Hematopoietic multipotent progenitor cell treated with erythropoietin and hydrocortisone succinate and interleukin-3 and kit ligand, for 6 days (in vitro differentiated cells): ENCODE measurements at regions not wholly inside any gene's neighbourhood (a gene's known extent, or its start where the extent isn't known, plus 50 kb on each side); places are given as distances from the start of the nearest gene placed in this dataset.
"Not testable (repeated sequence)": the region's sequence is repeated elsewhere in the genome, so short reads cannot be mapped to it uniquely, and the experiment has no call there.

ENCODE experiments used
- DNase-seq: peaks from one replicate; pipeline ENCODE4 v3.0.0-alpha.2; 2015

- DNase-seq, result no peak
Observed at GRCh38 chr20:30484009-30484748, 773.3 kb upstream of the DEFB115 start.

DNA sequence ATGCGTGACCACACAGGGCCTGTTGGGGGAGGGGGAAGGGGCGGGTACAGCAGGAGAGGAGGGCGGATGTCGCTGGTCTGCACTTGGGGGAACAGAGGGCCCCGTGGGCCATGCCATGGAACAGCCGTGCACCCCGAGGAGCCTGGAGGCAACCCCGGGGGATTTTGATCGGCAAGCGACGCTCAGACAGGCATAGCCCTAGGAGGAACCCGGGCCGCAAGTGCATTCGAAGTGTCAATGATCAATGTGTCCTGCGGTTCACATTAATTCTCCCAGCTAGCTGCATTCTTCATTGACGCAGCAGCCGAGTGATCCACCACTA, 772.8 kb upstream of the DEFB115 start:
- DNase-seq, result no peak

DNA sequence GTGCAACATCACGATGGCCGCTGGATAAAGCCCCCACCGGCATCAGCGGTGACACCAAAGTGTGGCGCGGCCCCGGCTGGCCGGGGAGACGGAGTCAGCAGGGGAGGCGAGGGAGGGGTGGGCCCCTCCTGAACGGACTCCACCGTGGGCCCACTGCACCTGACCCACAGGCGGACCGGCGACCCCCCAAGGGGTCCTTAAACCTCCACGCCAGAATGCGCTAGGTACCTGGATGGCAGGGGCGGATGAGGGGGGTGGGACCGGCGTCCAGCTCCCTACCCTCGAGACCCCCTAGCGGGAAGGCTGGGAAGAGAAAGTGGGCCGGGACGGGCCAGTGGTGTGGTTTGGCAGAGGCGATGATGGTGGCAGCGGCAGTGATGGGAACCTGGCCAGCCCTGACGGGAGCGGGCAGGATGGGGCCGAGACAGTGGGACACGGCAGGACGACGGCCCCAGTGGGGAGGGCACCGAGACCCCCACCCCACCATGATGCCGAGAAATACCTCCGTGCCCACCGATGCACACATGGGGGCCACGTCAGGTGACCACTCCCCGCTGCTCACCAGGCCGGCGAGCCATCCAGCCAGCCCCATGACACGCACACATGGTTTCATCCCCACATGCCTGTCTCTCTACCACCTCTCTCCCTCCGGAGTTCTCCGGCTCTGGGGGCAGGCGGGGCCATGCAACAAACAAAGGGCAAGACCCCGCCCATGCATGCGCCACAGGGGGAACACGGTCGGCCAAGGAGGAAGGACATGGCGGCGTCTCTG, 771.9 kb upstream of the DEFB115 start:
- DNase-seq, result no peak

- DNase-seq, result no peak
Observed at GRCh38 chr20:30486103-30486478, 771.4 kb upstream of the DEFB115 start.

- DNase-seq, result not testable (repeated sequence)
Observed at GRCh38 chr20:30487461-30487860, 770.0 kb upstream of the DEFB115 start.

DNA sequence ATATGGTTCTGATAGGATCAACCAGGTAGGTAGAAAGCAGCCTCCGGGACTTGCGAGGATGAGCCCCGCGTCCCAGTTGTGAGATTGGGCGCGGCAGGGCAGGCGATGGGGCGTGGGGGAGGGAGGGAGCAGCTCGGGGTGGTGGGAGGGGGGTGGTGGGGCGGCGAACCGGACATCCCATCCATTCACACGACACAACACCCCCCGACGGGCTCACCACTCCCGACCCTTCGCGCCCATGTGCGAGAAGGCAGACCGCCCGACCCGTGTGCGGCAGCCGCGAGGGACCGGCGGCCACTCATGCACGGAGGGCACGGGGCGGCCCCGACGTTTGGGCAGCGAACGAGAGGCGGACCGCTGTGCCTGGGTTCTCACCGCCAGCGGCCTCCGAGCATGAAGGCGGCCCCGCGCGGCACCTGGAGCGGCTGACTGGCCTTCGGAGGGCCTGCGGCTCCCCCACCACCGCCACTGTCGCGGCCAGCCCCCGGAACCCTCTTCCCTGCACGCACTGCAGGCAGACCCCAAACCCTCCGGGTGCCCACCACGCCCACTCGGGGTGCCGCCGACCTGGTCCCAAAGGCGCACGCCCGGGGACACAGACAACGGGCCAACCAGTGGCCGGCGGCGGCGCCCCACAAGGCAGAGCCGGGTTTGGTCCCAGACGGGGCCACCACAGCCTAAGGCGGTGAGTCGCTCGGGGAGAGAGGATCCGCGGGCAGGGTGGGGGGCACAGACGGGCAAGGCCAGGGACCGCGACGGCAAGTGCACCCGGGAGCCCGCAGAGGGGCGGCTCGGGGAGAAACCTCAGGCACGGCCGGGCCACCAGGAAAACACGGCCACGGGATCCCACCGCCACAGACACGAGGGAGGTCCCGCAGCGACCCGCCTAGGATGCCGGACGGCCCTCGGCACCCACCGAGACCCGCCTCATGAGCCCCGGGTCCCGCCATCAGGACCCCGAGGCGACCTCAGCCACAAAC, 769.2 kb upstream of the DEFB115 start:
- DNase-seq, result no peak

GRCh38 chr20:30488941-30489613, 768.4 kb upstream of the DEFB115 start:
- no peak for DNase-seq

DNA sequence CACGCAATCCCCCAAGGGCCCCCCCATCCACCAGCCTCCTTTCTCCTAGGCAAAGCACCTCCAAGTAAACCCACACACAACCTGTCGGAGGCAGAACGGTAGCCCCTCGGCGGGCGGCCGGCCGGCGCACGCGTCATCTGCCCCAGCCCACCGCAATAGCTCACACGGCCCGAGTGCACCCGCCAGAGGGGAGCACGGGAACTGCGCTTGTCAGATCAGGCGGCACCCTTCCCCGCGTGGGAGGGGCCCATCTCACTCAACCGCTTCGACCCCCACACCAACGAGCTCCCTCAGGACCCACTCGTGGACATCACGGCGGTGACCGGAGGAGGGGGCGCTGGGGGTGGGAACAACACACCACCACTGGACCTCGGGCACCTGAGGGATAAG, 767.9 kb upstream of the DEFB115 start:
- DNase-seq, result no peak

- DNase-seq, result no peak
Observed at GRCh38 chr20:30491016-30491415, 766.4 kb upstream of the DEFB115 start.

- DNase-seq, result not testable (repeated sequence)
Observed at GRCh38 chr20:30496656-30497055, 760.8 kb upstream of the DEFB115 start.

DNA sequence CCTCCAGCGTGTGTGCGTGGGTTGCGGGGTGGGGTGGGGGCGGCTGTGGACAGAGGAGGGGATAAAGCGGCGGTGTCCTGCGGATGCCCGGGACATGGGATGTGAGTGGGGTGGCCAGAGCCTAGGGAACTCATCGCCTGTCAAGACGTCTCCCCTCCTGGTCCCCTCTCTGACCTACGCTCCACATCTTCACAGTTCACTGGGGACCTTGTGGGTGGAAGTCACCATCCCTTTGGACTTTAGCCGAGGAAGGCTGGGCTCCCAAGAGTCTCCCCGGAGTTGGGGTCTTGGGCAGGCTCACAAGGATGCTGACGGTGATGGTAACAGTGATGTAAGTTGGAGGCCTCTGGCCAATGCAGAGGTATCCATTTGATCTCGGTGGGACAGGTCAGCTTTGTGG, 760.3 kb upstream of the DEFB115 start:
- DNase-seq, result not testable (repeated sequence)

GRCh38 chr20:30499123-30499522, 758.3 kb upstream of the DEFB115 start:
- DNase-seq, result no peak

GRCh38 chr20:30499716-30500446, 757.6 kb upstream of the DEFB115 start:
- DNase-seq, result not testable (repeated sequence)

- peak; percentile 24 for DNase-seq
Observed at GRCh38 chr20:30500447-30500820, 757.0 kb upstream of the DEFB115 start.

- DNase-seq, result no peak
Observed at GRCh38 chr20:30500829-30501440, 756.5 kb upstream of the DEFB115 start.

GRCh38 chr20:30502670-30503069, 754.8 kb upstream of the DEFB115 start:
- no peak for DNase-seq

- DNase-seq, result not testable (repeated sequence)
Observed at GRCh38 chr20:30503204-30503603, 754.3 kb upstream of the DEFB115 start.

DNA sequence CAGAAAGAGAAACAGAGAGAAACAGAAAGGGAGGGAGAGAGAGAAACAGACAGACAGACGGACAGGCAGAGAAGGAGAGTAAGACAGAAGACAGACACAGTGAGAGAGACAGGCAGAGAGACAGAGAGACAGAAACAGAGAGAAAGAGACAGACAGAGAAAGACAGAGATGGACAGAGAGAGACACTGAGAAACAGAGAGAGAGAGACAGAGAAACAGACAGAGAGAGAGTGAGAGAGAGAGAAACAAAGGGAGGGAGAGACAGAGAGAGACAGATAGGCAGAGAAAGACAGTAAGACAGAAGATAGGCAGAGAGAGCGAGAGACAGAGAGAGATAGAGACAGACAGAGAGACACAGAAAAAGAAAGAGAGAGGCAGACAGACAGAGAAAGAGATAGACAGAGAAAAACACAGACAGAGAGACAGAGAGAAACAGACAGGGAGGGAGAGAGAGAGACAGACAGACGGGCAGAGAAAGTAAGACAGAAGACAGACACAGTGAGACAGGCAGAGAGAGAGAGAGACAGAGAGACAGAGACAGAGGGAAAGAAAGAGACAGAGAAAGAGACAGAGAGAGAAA, 753.4 kb upstream of the DEFB115 start:
- DNase-seq, result no peak

GRCh38 chr20:30505566-30505965, 751.9 kb upstream of the DEFB115 start:
- DNase-seq, result no peak

GRCh38 chr20:30506100-30506499, 751.4 kb upstream of the DEFB115 start:
- no peak for DNase-seq

GRCh38 chr20:30508382-30508781, 749.1 kb upstream of the DEFB115 start:
- not testable (repeated sequence) for DNase-seq
